ENCODE measurements at regions not wholly inside any gene's neighbourhood (a gene's known extent, or its start where the extent isn't known, plus 50 kb on each side); places are given as distances from the start of the nearest gene placed in this dataset.
"Not testable (repeated sequence)": the region's sequence is repeated elsewhere in the genome, so short reads cannot be mapped to it uniquely, and the experiment has no call there.

GRCh38 chr6:71007298-71007697 is 50.4 kb upstream of the B3GAT2 start:
- FAIRE-seq; DNase-seq (ENCODE audit: extremely low spot score, insufficient read length, low read depth): not testable (repeated sequence)

GRCh38 chr6:71011871-71012371 is 55.1 kb upstream of the B3GAT2 start:
- DNase-seq (ENCODE audit: extremely low spot score, insufficient read length, low read depth) = no peak
- no peak for FAIRE-seq

DNA sequence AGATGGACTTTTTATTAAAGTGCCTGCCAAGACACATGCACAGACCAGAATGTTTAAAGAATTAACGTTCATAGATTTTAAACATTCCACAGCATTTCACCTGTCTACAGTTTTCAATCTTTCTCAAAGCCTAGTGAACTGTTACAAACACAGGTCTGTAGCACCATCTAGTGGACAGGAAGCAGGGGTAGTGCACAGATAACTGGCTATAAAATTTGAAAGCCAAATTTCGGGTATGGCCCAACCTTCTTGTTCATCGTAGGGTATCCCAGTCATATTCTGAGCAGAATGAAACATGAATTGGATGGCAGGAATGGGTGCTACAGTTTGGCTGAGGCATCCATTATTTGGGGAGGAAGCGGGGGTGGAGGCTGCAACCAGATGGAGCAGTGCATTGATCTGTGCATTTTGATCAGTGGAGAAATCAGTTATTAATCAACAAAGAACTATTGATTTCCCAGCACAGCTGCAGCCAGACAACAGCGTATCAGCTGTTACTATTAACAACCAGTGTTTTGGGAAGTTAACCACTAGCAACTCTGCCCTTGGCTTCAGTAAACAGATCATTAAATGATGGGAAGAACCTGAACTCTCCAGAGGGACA is 56.1 kb upstream of the B3GAT2 start:
- FAIRE-seq (peak; percentile 90), DNase-seq (ENCODE audit: extremely low spot score, insufficient read length, low read depth) (peak; percentile 20)

DNA sequence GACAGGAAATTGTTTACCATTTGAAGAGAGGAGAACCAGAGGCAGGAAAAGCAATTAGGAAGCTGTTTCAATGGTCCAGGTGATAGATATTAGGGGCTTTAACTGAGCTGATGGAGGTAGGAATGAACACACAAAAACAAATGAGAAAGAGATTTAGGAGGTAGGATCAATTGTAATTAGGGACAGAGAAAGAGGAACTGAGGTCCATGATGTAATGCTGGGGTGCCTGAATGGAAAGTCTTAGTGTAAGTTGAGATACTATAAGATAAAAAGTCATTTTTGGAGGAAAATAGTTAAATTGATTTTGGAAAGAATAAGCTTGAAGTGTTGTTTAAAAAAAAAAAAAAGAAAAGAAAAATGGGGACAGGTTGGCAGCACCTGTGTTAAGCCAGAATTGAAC is 58.5 kb upstream of the B3GAT2 start:
- no peak for DNase-seq (ENCODE audit: extremely low spot score, insufficient read length, low read depth)
- no peak for FAIRE-seq

DNA sequence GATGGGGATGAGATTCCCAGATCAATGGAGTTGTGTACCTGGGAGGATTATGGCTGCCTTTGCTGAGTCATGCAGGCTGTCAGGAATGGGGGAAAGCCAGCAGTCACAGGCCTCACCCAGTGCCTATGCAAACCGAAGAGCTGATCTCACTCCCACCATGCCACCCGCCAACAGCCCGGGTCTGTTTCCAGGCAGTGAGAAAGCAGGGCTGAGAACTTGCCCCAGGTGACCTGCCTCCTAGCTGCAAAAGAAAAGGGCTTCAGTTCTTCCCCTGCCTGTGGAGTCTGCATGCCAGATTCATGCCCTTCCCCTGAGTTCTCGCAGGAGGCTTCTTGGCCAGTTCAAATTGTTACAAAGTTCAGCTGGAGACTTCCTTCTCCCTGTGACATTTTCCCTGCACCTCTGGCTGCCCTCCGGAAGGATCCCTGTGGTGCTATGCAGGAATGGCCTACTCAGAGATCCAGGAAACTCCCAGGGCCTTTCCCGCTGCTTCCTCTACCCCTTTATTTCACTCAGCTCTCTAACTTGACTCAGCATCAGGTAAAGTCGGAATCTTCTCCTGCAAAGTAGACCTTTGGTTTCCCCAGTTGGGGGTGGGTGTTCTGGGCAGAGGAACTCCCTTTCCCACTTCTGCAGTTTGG is 71.5 kb upstream of the B3GAT2 start:
- FAIRE-seq (no peak), DNase-seq (ENCODE audit: extremely low spot score, insufficient read length, low read depth) (no peak)

GRCh38 chr6:71028877-71029252 is 72.0 kb upstream of the B3GAT2 start:
- no peak for FAIRE-seq
- no peak for DNase-seq (ENCODE audit: extremely low spot score, insufficient read length, low read depth)

DNA sequence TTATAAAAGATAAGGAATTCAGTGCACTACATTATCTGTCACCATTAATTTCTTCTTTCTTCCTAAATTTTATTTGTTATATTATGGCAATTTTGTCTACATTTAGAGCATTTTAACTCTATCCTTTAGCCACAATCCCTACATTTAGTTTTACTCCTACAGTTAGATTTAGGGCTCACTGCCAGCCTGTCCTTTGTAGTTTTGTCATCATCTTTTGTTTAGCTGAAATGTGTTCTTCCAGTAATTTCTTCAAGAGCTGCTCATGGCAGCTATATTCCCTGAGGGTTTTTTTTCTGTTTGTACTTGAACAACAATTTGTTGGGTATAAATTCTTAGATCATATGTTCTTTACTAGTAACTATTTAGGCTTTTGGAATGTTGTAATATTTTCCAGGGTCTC is 72.7 kb upstream of the B3GAT2 start:
- no peak for DNase-seq (ENCODE audit: extremely low spot score, insufficient read length, low read depth)
- no peak for FAIRE-seq

- no peak for FAIRE-seq
- no peak for DNase-seq (ENCODE audit: extremely low spot score, insufficient read length, low read depth)
These were observed 75.1 kb upstream of the B3GAT2 start for GRCh38 chr6:71031912-71032311.

DNA sequence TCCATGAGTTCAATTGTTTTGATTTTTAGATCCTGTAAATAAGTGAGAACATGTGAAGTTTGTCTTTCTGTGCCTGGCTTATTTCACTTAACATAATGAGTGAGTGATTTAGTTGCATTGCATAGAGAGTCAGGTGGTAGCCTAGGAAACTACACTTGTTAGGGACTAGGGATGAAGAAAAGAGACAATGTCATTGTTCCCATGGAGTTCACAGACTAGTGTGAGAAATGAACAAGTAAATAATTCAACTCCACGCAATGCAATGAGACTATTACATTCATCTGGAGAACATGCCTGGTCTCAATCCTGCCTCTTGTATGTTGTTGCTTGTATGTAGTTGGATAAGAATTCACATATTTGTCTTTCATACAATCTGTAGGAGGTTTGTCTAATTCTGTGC is 76.3 kb upstream of the B3GAT2 start:
- FAIRE-seq = no peak
- no peak for DNase-seq (ENCODE audit: extremely low spot score, insufficient read length, low read depth)

DNA sequence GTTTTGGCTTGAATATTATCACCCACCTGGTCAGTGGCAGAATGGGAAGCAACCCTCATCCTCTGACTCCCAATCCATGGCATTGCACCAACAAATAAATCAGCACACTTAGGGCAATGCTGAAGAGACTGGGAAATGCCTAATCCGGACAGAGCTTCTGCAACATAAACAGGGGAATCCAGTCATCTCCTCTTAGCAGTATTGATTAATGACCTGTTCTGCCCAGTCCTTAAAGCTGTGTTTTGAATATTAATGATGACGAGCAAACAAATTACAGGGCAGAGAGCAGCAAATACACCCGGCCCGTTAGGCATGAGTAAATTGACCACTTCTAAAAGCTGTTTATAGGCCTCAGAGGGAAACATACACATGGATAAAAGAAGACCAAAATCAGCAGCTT is 77.0 kb upstream of the B3GAT2 start:
- DNase-seq (ENCODE audit: extremely low spot score, insufficient read length, low read depth) = no peak
- no peak for FAIRE-seq

DNA sequence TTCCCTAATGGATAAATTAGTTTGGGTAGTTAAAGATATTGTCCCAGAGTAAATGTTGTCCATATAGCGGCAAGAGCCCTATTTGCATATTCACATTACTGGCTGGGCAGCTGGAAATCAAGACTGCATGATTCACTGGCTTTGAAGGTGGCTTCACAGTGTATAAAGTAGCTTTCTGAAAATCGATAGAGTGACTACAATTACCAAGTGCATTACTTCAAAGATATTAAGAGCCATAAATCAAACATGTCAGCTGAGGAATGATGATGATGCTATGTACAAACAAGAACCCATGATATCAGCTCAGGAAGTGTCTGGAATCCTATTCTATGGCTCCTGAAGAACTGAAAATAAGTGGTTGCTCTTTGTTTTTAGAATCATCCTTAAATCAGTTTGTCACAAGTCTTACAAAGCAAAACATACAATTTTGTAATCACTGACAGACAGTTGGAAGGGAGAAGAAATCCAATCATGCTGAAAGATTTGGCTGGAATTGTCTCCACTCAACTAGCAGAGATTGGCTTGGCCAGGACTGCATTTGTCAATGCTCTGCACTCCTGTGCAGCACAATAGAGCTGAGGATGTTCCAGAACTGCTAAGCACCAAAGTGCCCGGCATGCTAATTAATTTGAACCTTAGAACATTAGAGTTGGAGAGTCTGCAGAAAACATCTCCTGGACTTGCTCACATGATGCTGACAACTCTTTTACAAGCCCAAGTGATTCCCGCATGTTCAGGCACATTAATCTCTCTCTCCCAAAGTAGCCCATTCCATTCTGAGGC is 77.9 kb upstream of the B3GAT2 start:
- no peak for FAIRE-seq
- DNase-seq (ENCODE audit: extremely low spot score, insufficient read length, low read depth) = no peak

DNA sequence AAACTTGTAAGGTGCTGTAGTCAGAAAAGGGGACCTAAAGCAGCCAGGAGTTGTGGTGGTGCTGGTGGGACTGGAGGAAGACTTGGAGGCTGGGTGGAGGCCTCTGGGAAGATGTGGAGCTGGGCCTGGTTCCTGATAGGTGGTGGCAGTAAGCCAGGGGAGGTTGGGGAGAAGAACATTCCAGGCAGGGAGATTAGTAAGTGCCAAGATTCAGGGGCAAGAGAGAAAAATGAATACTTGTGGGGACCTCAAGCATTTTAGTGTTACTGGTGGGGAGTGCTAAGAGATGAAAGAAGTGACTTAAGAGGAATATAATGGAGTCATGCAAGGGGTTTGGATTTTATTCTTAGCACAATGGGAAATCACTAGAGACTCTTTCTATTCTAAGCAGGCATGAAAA is 79.0 kb upstream of the B3GAT2 start:
- no peak for DNase-seq (ENCODE audit: extremely low spot score, insufficient read length, low read depth)
- no peak for FAIRE-seq

- DNase-seq (ENCODE audit: extremely low spot score, insufficient read length, low read depth) (no peak), FAIRE-seq (no peak)
These were observed 82.0 kb upstream of the B3GAT2 start for GRCh38 chr6:71038711-71039344.

- DNase-seq (ENCODE audit: extremely low spot score, insufficient read length, low read depth) (no peak), FAIRE-seq (no peak)
These were observed 83.2 kb upstream of the B3GAT2 start for GRCh38 chr6:71040043-71040442.

DNA sequence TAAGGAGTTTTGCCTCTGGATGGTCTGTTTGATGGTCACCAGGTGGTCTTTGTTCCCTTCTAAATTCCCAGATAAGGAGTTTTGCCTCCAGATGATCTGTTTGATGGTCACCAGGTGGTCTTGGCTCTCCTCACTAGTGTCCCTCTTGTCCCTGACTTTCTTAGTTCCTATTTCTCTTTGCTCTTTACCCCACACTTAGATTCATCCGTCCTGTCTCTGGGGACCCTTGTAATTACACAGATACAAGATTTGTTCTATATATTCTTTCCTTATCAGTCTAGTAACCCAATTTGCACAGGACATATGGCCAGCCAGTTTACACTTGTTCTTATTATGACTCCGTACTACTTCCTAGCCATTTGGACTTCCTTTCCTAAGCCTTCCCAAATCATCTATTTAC is 84.0 kb upstream of the B3GAT2 start:
- no peak for DNase-seq (ENCODE audit: extremely low spot score, insufficient read length, low read depth)
- no peak for FAIRE-seq

DNA sequence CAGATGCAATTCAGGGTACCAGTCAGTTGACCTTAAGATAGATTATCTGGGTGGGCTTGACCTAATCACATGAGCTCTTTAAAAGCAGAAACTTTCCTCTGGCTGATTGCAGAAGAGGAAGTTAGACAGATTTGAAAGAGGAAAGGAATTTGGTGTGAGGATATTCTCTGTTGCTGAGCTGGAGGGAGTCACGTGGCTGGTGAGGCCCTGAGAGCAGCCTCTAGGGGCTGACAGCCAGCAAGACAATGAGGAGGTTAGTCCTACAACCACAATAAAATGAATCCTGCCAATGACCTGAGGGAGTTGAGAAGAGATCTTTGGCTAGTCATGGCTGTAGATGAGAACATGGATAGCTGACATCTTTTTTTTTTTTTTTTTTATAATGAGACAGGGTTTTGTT is 87.0 kb upstream of the B3GAT2 start:
- no peak for DNase-seq (ENCODE audit: extremely low spot score, insufficient read length, low read depth)
- no peak for FAIRE-seq

DNA sequence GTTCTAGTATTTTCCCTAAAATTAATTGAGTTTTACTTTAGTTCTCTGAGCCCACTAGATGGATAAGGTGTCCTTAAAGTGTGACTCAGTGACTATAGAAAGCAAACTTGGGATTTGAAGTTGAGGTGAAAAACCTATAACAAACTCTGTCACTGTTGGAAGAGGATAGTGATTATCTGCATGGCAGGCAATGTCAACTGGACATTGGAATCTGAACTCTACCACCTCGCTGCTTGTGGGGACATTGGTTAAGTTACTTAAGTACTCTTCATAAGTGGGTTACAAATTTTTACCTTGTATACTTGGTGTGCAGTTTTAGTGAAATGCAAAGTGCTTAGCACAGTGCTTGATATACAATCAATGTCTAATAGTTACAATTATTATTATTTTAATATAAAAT is 87.9 kb upstream of the B3GAT2 start:
- DNase-seq (ENCODE audit: extremely low spot score, insufficient read length, low read depth) = no peak
- no peak for FAIRE-seq

- FAIRE-seq (no peak), DNase-seq (ENCODE audit: extremely low spot score, insufficient read length, low read depth) (no peak)
These were observed 88.4 kb upstream of the B3GAT2 start for GRCh38 chr6:71045296-71045695.

DNA sequence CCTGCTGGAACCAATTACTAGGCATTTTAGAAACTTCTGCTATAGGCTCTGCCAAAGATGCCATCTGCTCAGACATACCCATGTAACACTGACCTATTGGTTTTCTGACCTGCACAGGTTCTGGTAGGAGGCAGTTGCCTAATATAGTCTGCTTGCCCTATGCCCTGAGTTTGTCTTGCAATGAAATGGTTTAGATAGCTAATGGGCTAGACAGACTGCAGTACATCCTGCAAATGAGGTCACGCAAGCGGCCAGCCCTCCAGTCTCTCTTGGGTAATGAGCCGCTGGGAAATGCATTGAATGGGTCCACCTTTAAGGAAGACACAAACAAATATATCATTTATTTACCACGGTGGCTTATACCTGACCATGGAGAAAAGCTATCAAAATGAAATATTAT is 90.6 kb upstream of the B3GAT2 start:
- FAIRE-seq (no peak), DNase-seq (ENCODE audit: extremely low spot score, insufficient read length, low read depth) (no peak)

- FAIRE-seq = no peak
These were observed 91.7 kb upstream of the B3GAT2 start for GRCh38 chr6:71048320-71049164.

More at GRCh38 chr6:71048320-71049164, 91.7 kb upstream of the B3GAT2 start:
- DNase-seq (ENCODE audit: extremely low spot score, insufficient read length, low read depth) = no peak

Measured in GM18507 (cell line).